ENCODE measurements at regions not wholly inside any gene's neighbourhood (a gene's known extent, or its start where the extent isn't known, plus 50 kb on each side); places are given as distances from the start of the nearest gene placed in this dataset.
A peak's percentile ranks its signal among the peaks of the same experiment; 100 is the strongest.

GRCh38 chr11:28649922-28650321 is 541.7 kb downstream of the METTL15 start:
- DNase-seq: no peak

- no peak for DNase-seq
Measured at GRCh38 chr11:28636566-28636965, 528.4 kb downstream of the METTL15 start.

- no peak for DNase-seq
Measured at GRCh38 chr11:28636033-28636432, 527.8 kb downstream of the METTL15 start.

- no peak for DNase-seq
Measured at GRCh38 chr11:28632338-28632737, 524.1 kb downstream of the METTL15 start.

- DNase-seq: peak; percentile 19 to 65
Measured at GRCh38 chr11:28631148-28631547, 523.0 kb downstream of the METTL15 start.

GRCh38 chr11:28629235-28629634 is 521.0 kb downstream of the METTL15 start:
- no peak for DNase-seq

- DNase-seq: peak in 1 of 2 experiments; percentile 1
Measured at GRCh38 chr11:28628412-28628811, 520.2 kb downstream of the METTL15 start.

GRCh38 chr11:28627690-28628255 is 519.6 kb downstream of the METTL15 start:
- peak; percentile 23 to 80 for DNase-seq

GRCh38 chr11:28625532-28625931 is 517.3 kb downstream of the METTL15 start:
- no peak for DNase-seq

GRCh38 chr11:28621753-28622152 is 513.6 kb downstream of the METTL15 start:
- DNase-seq: no peak

- no peak for DNase-seq
Measured at GRCh38 chr11:28619846-28620540, 511.8 kb downstream of the METTL15 start.

GRCh38 chr11:28618416-28618815 is 510.2 kb downstream of the METTL15 start:
- DNase-seq: no peak

- no peak for DNase-seq
Measured at GRCh38 chr11:28616160-28616965, 508.2 kb downstream of the METTL15 start.

- DNase-seq: no peak
Measured at GRCh38 chr11:28615542-28615941, 507.4 kb downstream of the METTL15 start.

- no peak for DNase-seq
Measured at GRCh38 chr11:28606930-28607329, 498.7 kb downstream of the METTL15 start.

GRCh38 chr11:28599656-28600055 is 491.5 kb downstream of the METTL15 start:
- no peak for DNase-seq

- DNase-seq: no peak
Measured at GRCh38 chr11:28598531-28598930, 490.3 kb downstream of the METTL15 start.

GRCh38 chr11:28596816-28597215 is 488.6 kb downstream of the METTL15 start:
- no peak for DNase-seq

GRCh38 chr11:28592141-28592540 is 484.0 kb downstream of the METTL15 start:
- DNase-seq: no peak

- DNase-seq: no peak
Measured at GRCh38 chr11:28584992-28585391, 476.8 kb downstream of the METTL15 start.

- DNase-seq: no peak
Measured at GRCh38 chr11:28582506-28582905, 474.3 kb downstream of the METTL15 start.

- no peak for DNase-seq
Measured at GRCh38 chr11:28581286-28582242, 473.4 kb downstream of the METTL15 start.

- no peak for DNase-seq
Measured at GRCh38 chr11:28571371-28571770, 463.2 kb downstream of the METTL15 start.
